ENCODE measurements at regions not wholly inside any gene's neighbourhood (a gene's known extent, or its start where the extent isn't known, plus 50 kb on each side); places are given as distances from the start of the nearest gene placed in this dataset.

- TF ChIP-seq CTCF (IDR thresholded peaks at IDR 0.05) (no peak), POLR2A (IDR thresholded peaks at IDR 0.05) (no peak)
- no peaks in the 10 kb centered on the region for H3K36me3 ChIP-seq
- H3K4me3 ChIP-seq = no peak overlapping the region
- H3K9me3 ChIP-seq = no peaks in the 10 kb centered on the region
- intact Hi-C loops (cut with DNase I) = no loop called here
- no peak for DNase-seq
- H3K4me1 ChIP-seq = no peaks in the 10 kb centered on the region
- WGBS, 2 donors = 45 to 50% methylated on average over 3 of the region's 3 CpGs
- no peaks in the 10 kb centered on the region for H3K27me3 ChIP-seq
- H3K27ac ChIP-seq = no peak overlapping the region
Measured at GRCh38 chr7:114364151-114364550, 50.5 kb upstream of the FOXP2 start.

- Histone ChIP-seq H3K4me1 (no peaks in the 10 kb centered on the region), H3K27me3 (no peaks in the 10 kb centered on the region), H3K36me3 (no peaks in the 10 kb centered on the region), H3K9me3 (no peaks in the 10 kb centered on the region), H3K27ac (no peak overlapping the region), H3K4me3 (no peak overlapping the region)
- WGBS, 2 donors = 87 to 90% methylated on average over 1 of the region's 1 CpG
- intact Hi-C loops (cut with DNase I) = no loop called here
- TF ChIP-seq POLR2A (IDR thresholded peaks at IDR 0.05) (no peak), CTCF (IDR thresholded peaks at IDR 0.05) (no peak)
- DNase-seq = no peak
Measured at GRCh38 chr7:114363292-114363691, 51.3 kb upstream of the FOXP2 start.

GRCh38 chr7:114358911-114359310, 55.7 kb upstream of the FOXP2 start:
- intact Hi-C loops (cut with DNase I) = no loop called here
- 92 to 94% methylated on average over 2 of the region's 2 CpGs for WGBS, 2 donors
- H3K36me3 ChIP-seq = no peaks in the 10 kb centered on the region

GRCh38 chr7:114356133-114356532, 58.5 kb upstream of the FOXP2 start:
- H3K4me1 ChIP-seq = no peaks in the 10 kb centered on the region
- 60 to 71% methylated on average over 3 of the region's 3 CpGs for WGBS, 2 donors
- H3K27me3 ChIP-seq = no peaks in the 10 kb centered on the region
- no peak for DNase-seq
- intact Hi-C loops (cut with DNase I) = no loop called here
- no peaks in the 10 kb centered on the region for H3K36me3 ChIP-seq
- TF ChIP-seq CTCF (IDR thresholded peaks at IDR 0.05) = no peak
- TF ChIP-seq POLR2A (IDR thresholded peaks at IDR 0.05) = no peak
- no peak overlapping the region for H3K4me3 ChIP-seq
- no peaks in the 10 kb centered on the region for H3K9me3 ChIP-seq
- H3K27ac ChIP-seq = no peak overlapping the region

More at GRCh38 chr7:114358911-114359310, 55.7 kb upstream of the FOXP2 start:
- TF ChIP-seq CTCF (IDR thresholded peaks at IDR 0.05) = no peak
- no peaks in the 10 kb centered on the region for H3K9me3 ChIP-seq
- H3K27me3 ChIP-seq = no peaks in the 10 kb centered on the region
- H3K4me3 ChIP-seq = no peak overlapping the region
- DNase-seq = no peak
- no peak overlapping the region for H3K27ac ChIP-seq
- no peaks in the 10 kb centered on the region for H3K4me1 ChIP-seq

GRCh38 chr7:114354306-114354705, 60.3 kb upstream of the FOXP2 start:
- H3K4me1 ChIP-seq = no peaks in the 10 kb centered on the region
- intact Hi-C loops (cut with DNase I) = no loop called here
- no peak for TF ChIP-seq CTCF (IDR thresholded peaks at IDR 0.05)
- no peak for TF ChIP-seq POLR2A (IDR thresholded peaks at IDR 0.05)
- 67 to 86% methylated on average over 1 of the region's 1 CpG for WGBS, 2 donors
- no peaks in the 10 kb centered on the region for H3K36me3 ChIP-seq
- H3K27me3 ChIP-seq = no peaks in the 10 kb centered on the region
- no peak overlapping the region for H3K4me3 ChIP-seq
- H3K27ac ChIP-seq = no peak overlapping the region
- H3K9me3 ChIP-seq = no peaks in the 10 kb centered on the region
- no peak for DNase-seq

Measured in esophagus squamous epithelium (tissue), 5 donors.